WTC11 (cell line): ENCODE measurements at regions not wholly inside any gene's neighbourhood (a gene's known extent, or its start where the extent isn't known, plus 50 kb on each side); places are given as distances from the start of the nearest gene placed in this dataset.

Experiments
- ATAC-seq: fragments of 200-7000 bp; cut with Tn5 transposase; 2 replicates; pipeline ENCODE4 v1.10.0; 2021; ENCODE audit warnings: mild to moderate bottlenecking, moderate library complexity
- CTCF ChIA-PET: fragments of 300-600 bp; sonication (Branson Sonifier 250); formaldehyde crosslinking; loops from one replicate; lab custom pipeline; 2021; ENCODE audit warnings: antibody characterized with exemption; lab: Charles Lee
- POLR2A ChIA-PET: fragments of 350-600 bp; sonication (Branson Sonifier 250); formaldehyde crosslinking; loops from one replicate; lab custom pipeline; 2021; ENCODE audit warnings: antibody characterized with exemption; lab: Charles Lee
- DNase-seq: peaks from one replicate; pipeline ENCODE4 v3.0.0; 2021; ENCODE audit warnings: low spot score
- H3K27ac Mint-ChIP-seq: 2 replicates; pipeline ENCODE4 v1.8.0; 2021; ENCODE audit warnings: mixed read lengths
- H3K27me3 Mint-ChIP-seq: 2 replicates; pipeline ENCODE4 v1.8.0; 2021; ENCODE audit warnings: low read depth, mild to moderate bottlenecking, moderate library complexity, mixed read lengths
- H3K36me3 Mint-ChIP-seq: 2 replicates; pipeline ENCODE4 v1.8.0; 2021; ENCODE audit warnings: mixed read lengths
- H3K4me1 Mint-ChIP-seq: 2 replicates; pipeline ENCODE4 v1.8.0; 2022; ENCODE audit warnings: mixed read lengths
- H3K4me3 Mint-ChIP-seq: 2 replicates; pipeline ENCODE4 v1.8.0; 2021; ENCODE audit warnings: mild to moderate bottlenecking, moderate library complexity, mixed read lengths
- H3K9me3 Mint-ChIP-seq: 2 replicates; pipeline ENCODE4 v1.8.0; 2021; ENCODE audit warnings: mixed read lengths
- ATF3 ChIP-seq: sonication (generic); formaldehyde crosslinking; conservative IDR thresholded peaks from 2 replicates; pipeline ENCODE4 v1.8.1; 2022; ENCODE audit warnings: mild to moderate bottlenecking, missing genetic modification reagents
- CREM ChIP-seq: sonication (generic); formaldehyde crosslinking; IDR thresholded peaks from 2 replicates; pipeline ENCODE4 v1.8.1; 2022; ENCODE audit warnings: mild to moderate bottlenecking, missing genetic modification reagents, moderate library complexity
- ESRRA ChIP-seq: sonication (generic); formaldehyde crosslinking; IDR thresholded peaks from 2 replicates; pipeline ENCODE4 v1.8.1; 2022; ENCODE audit warnings: mild to moderate bottlenecking, missing genetic modification reagents, borderline replicate concordance
- FOXK1 ChIP-seq: sonication (generic); formaldehyde crosslinking; IDR thresholded peaks from 2 replicates; pipeline ENCODE4 v1.8.0; 2022; ENCODE audit warnings: mild to moderate bottlenecking, moderate library complexity, missing genetic modification reagents
- FOXP1 ChIP-seq: sonication (generic); formaldehyde crosslinking; IDR thresholded peaks from 2 replicates; pipeline ENCODE4 v1.8.0; 2022; ENCODE audit warnings: missing genetic modification reagents, mild to moderate bottlenecking, moderate library complexity, borderline replicate concordance
- GABPB1 ChIP-seq: sonication (generic); formaldehyde crosslinking; IDR thresholded peaks from 2 replicates; pipeline ENCODE4 v1.8.1; 2023; ENCODE audit warnings: mild to moderate bottlenecking, missing genetic modification reagents
- GTF2I ChIP-seq: fragments of 250-450 bp; sonication (Bioruptor Pico); conservative IDR thresholded peaks from 2 replicates; pipeline ENCODE4 v1.4.0; 2021; ENCODE audit warnings: mild to moderate bottlenecking
- HMGA2 ChIP-seq: fragments of 250-450 bp; sonication (Bioruptor Pico); IDR thresholded peaks from 2 replicates; pipeline ENCODE4 v1.4.0; 2021; ENCODE audit warnings: mild to moderate bottlenecking, moderate library complexity
- IRF1 ChIP-seq: sonication (generic); formaldehyde crosslinking; IDR thresholded peaks from 2 replicates; pipeline ENCODE4 v1.8.0; 2023; ENCODE audit warnings: missing genetic modification reagents
- IRF2 ChIP-seq: sonication (generic); formaldehyde crosslinking; IDR thresholded peaks from 2 replicates; pipeline ENCODE4 v1.8.0; 2022; ENCODE audit warnings: low read depth, missing genetic modification reagents, borderline replicate concordance
- JAZF1 ChIP-seq: fragments of 250-450 bp; sonication (Bioruptor Pico); IDR thresholded peaks from 2 replicates; pipeline ENCODE4 v1.9.0; 2021; ENCODE audit warnings: moderate library complexity, mild to moderate bottlenecking, inconsistent platforms
- KAT7 ChIP-seq: sonication (generic); formaldehyde crosslinking; IDR thresholded peaks from 2 replicates; pipeline ENCODE4 v1.8.1; 2023; ENCODE audit warnings: missing genetic modification reagents, mild to moderate bottlenecking, borderline replicate concordance
- MXD4 ChIP-seq: fragments of 250-450 bp; sonication (Bioruptor Pico); IDR thresholded peaks from 2 replicates; pipeline ENCODE4 v1.8.0; 2021; ENCODE audit warnings: mild to moderate bottlenecking, moderate library complexity, borderline replicate concordance
- NFYB ChIP-seq: sonication (generic); formaldehyde crosslinking; conservative IDR thresholded peaks from 2 replicates; pipeline ENCODE4 v1.8.0; 2022; ENCODE audit warnings: low read depth, missing genetic modification reagents
- NR2C2 ChIP-seq: sonication (generic); formaldehyde crosslinking; IDR thresholded peaks from 2 replicates; pipeline ENCODE4 v1.8.0; 2022; ENCODE audit warnings: mild to moderate bottlenecking, missing genetic modification reagents
- NR3C1 ChIP-seq: sonication (generic); formaldehyde crosslinking; conservative IDR thresholded peaks from 2 replicates; pipeline ENCODE4 v1.8.1; 2023; ENCODE audit warnings: low read depth, mild to moderate bottlenecking, missing genetic modification reagents
- OVOL2 ChIP-seq: fragments of 250-450 bp; sonication (Bioruptor Pico); IDR thresholded peaks from 2 replicates; pipeline ENCODE4 v1.9.0; 2021; ENCODE audit warnings: mild to moderate bottlenecking, borderline replicate concordance
- PRRX2 ChIP-seq: fragments of 250-450 bp; sonication (Bioruptor Pico); IDR thresholded peaks from 2 replicates; pipeline ENCODE4 v1.8.0; 2021; ENCODE audit warnings: mild to moderate bottlenecking
- ZBTB43 ChIP-seq: sonication (generic); formaldehyde crosslinking; IDR thresholded peaks from 2 replicates; pipeline ENCODE4 v1.8.1; 2023; ENCODE audit warnings: mild to moderate bottlenecking, missing genetic modification reagents
- ZNF317 ChIP-seq: sonication (generic); formaldehyde crosslinking; IDR thresholded peaks from 2 replicates; pipeline ENCODE4 v1.8.1; 2023; ENCODE audit warnings: low read depth, mild to moderate bottlenecking, moderate library complexity, missing genetic modification reagents, borderline replicate concordance
- ZNF423 ChIP-seq: fragments of 250-450 bp; sonication (Bioruptor Pico); IDR thresholded peaks from 2 replicates; pipeline ENCODE4 v2.1.2; 2022; ENCODE audit warnings: mild to moderate bottlenecking, moderate library complexity
- ZNF512 ChIP-seq: sonication (generic); formaldehyde crosslinking; IDR thresholded peaks from 2 replicates; pipeline ENCODE4 v1.8.1; 2022; ENCODE audit warnings: missing genetic modification reagents, borderline replicate concordance
- ZNF671 ChIP-seq: fragments of 250-450 bp; sonication (Bioruptor Pico); IDR thresholded peaks from 2 replicates; pipeline ENCODE4 v1.8.0; 2021; ENCODE audit warnings: mild to moderate bottlenecking

- ATAC-seq = no peak
- Mint-ChIP-seq H3K36me3 (peaks cover 8% of the 10 kb centered on the region), H3K27me3 (no peaks in the 10 kb centered on the region; the same call in 1 of the 2 replicates), H3K4me1 (peaks cover 10% of the 10 kb centered on the region), H3K27ac (no peak overlapping the region), H3K4me3 (no peak overlapping the region), H3K9me3 (peaks cover 75% of the 10 kb centered on the region)
- TF ChIP-seq HMGA2 (CRISPR knock-in tag) (no peak), ZNF512 (CRISPR knock-in tag) (no peak), ZNF423 (CRISPR knock-in tag) (no peak), GABPB1 (CRISPR knock-in tag) (no peak), NFYB (CRISPR knock-in tag) (no peak), ZNF317 (no peak), KAT7 (CRISPR knock-in tag) (no peak), FOXK1 (no peak), CREM (CRISPR knock-in tag) (no peak)
- CTCF ChIA-PET = no interaction called here
- POLR2A ChIA-PET = no interaction called here
- DNase-seq = no peak
Observed at GRCh38 chr6:86459978-86460377, 477.4 kb upstream of the HTR1E start.

GRCh38 chr6:86456821-86457220, 480.5 kb upstream of the HTR1E start:
- peaks cover 79% of the 10 kb centered on the region for H3K9me3 Mint-ChIP-seq
- no peak for DNase-seq
- ChIA-PET POLR2A (no interaction called here), CTCF (no interaction called here)
- peaks cover 24% of the 10 kb centered on the region for H3K36me3 Mint-ChIP-seq
- ATAC-seq = no peak
- H3K4me1 Mint-ChIP-seq = peaks cover 10% of the 10 kb centered on the region
- H3K27me3 Mint-ChIP-seq = no peaks in the 10 kb centered on the region; the same call in 1 of the 2 replicates
- no peak for TF ChIP-seq MXD4 (CRISPR knock-in tag)
- TF ChIP-seq NR3C1 (CRISPR knock-in tag) = no peak
- TF ChIP-seq ZBTB43 (CRISPR knock-in tag) = no peak
- no peak for TF ChIP-seq IRF1 (CRISPR knock-in tag)
- TF ChIP-seq FOXP1 (CRISPR knock-in tag) = no peak
- no peak overlapping the region for H3K27ac Mint-ChIP-seq
- no peak overlapping the region for H3K4me3 Mint-ChIP-seq

- Mint-ChIP-seq H3K4me3 (no peak overlapping the region), H3K27me3 (no peaks in the 10 kb centered on the region; the same call in 1 of the 2 replicates), H3K4me1 (peaks cover 5% of the 10 kb centered on the region), H3K27ac (no peak overlapping the region), H3K36me3 (peaks cover 24% of the 10 kb centered on the region), H3K9me3 (peaks cover 57% of the 10 kb centered on the region)
- ATAC-seq (no peak), DNase-seq (no peak)
- TF ChIP-seq PRRX2 (CRISPR knock-in tag) (no peak), GTF2I (CRISPR knock-in tag) (no peak)
- ChIA-PET POLR2A (no interaction called here), CTCF (no interaction called here)
Observed at GRCh38 chr6:86453232-86453631, 484.1 kb upstream of the HTR1E start.

GRCh38 chr6:86448398-86448797, 488.9 kb upstream of the HTR1E start:
- ChIA-PET CTCF (no interaction called here), POLR2A (no interaction called here)
- Mint-ChIP-seq H3K4me1 (no peaks in the 10 kb centered on the region), H3K4me3 (no peak overlapping the region), H3K27ac (no peak overlapping the region), H3K27me3 (no peaks in the 10 kb centered on the region), H3K36me3 (peaks cover 13% of the 10 kb centered on the region), H3K9me3 (peaks cover 30% of the 10 kb centered on the region)
- DNase-seq (no peak), ATAC-seq (no peak)
- TF ChIP-seq ATF3 (CRISPR knock-in tag) = no peak
- no peak for TF ChIP-seq JAZF1 (CRISPR knock-in tag)
- no peak for TF ChIP-seq OVOL2 (CRISPR knock-in tag)
- TF ChIP-seq GTF2I (CRISPR knock-in tag) = no peak
- no peak for TF ChIP-seq ESRRA (CRISPR knock-in tag)
- TF ChIP-seq IRF2 = no peak
- TF ChIP-seq ZNF671 (CRISPR knock-in tag) = no peak
- TF ChIP-seq NR2C2 (CRISPR knock-in tag) = no peak
